ENCODE measurements at regions not wholly inside any gene's neighbourhood (a gene's known extent, or its start where the extent isn't known, plus 50 kb on each side); places are given as distances from the start of the nearest gene placed in this dataset.

DNA sequence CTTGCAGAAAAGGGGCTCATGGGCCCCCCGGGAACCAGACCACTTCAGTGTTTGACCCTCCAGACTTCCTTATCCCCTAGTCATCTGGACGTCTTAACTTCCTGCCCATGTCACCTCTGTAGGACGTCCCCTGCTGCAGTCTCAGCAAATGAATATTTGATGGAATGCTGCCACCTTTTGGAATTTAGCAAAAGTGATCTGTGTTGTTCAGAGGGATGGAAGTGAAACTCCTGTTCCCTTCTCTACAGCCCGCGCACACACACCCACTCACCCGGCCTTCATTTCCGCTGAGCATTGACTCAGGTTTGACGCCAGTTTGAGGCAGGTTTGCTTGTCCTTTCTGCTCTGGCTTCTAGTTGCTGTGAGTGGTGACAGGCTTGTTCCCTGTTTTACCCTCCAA is 507.2 kb upstream of the EEF2KMT start:
- DNase-seq (ENCODE audit: low read depth): peak; percentile 63
- no peak overlapping the region for H3K4me3 ChIP-seq (ENCODE audit: low read depth, low read length)
- TF ChIP-seq POLR2A (IDR thresholded peaks at IDR 0.05; ENCODE audit: extremely low read depth, insufficient read length): no peak
- peak; percentile 22 for TF ChIP-seq CTCF (IDR thresholded peaks at IDR 0.05; ENCODE audit: low read depth, low read length)

DNA sequence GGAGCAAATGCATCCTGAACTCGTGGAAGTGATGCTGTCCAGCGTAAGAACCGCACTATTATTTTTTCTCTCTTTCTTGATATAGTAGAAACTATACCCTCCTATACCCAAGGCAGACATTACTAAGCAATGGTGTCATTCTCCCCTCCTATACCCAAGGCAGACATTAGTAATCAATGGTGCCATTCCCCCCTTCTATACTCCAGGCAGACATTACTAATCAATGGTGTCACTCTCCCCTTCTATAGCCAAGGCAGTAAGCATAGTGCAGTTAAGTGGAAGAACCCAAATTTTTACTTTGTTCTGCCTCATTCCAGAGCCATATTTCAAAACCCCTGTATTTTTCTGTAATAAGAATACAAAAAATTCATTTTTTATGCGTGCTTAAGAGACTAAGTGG is 506.2 kb upstream of the EEF2KMT start:
- TF ChIP-seq MAX (IDR thresholded peaks at IDR 0.05; ENCODE audit: low read depth, low read length): no peak
- no peak for TF ChIP-seq POLR2A (IDR thresholded peaks at IDR 0.05; ENCODE audit: extremely low read depth, insufficient read length)
- TF ChIP-seq MYC (IDR thresholded peaks at IDR 0.05; ENCODE audit: low read depth, low read length): no peak
- TF ChIP-seq CTCF (IDR thresholded peaks at IDR 0.05; ENCODE audit: low read depth, low read length): no peak
- H3K4me3 ChIP-seq (ENCODE audit: low read depth, low read length): no peak overlapping the region

DNA sequence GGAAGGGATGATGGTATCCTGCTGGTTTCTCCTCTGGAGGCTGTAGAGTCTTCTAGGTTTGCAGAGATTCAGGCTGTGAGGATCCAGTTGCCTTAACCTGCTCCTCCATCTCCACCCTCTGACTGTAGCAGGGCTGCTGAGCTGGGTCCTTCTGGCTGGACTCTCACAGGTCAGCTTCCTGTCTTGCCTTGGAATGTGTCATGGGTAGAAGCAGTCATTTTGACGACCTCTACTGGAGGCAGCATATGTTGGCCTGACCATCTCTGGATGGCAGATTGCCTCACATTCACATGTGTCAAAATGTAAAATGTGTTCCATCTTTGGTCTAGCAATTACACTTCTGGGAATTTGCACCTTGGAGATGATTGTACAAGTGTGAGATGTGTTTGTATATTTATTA is 504.4 kb upstream of the EEF2KMT start:
- DNase-seq (ENCODE audit: low read depth): no peak
- no peak overlapping the region for H3K4me3 ChIP-seq (ENCODE audit: low read depth, low read length)
- TF ChIP-seq CTCF (IDR thresholded peaks at IDR 0.05; ENCODE audit: low read depth, low read length) (no peak), MYC (IDR thresholded peaks at IDR 0.05; ENCODE audit: low read depth, low read length) (no peak), POLR2A (IDR thresholded peaks at IDR 0.05; ENCODE audit: extremely low read depth, insufficient read length) (no peak), MAX (IDR thresholded peaks at IDR 0.05; ENCODE audit: low read depth, low read length) (no peak)

More for the DNA sequence above, 506.2 kb upstream of the EEF2KMT start:
- DNase-seq (ENCODE audit: low read depth): no peak

GRCh38 chr16:5598793-5599192 is 501.2 kb upstream of the EEF2KMT start:
- no peak overlapping the region for H3K4me3 ChIP-seq (ENCODE audit: low read depth, low read length)
- no peak for TF ChIP-seq MYC (IDR thresholded peaks at IDR 0.05; ENCODE audit: low read depth, low read length)
- no peak for TF ChIP-seq CTCF (IDR thresholded peaks at IDR 0.05; ENCODE audit: low read depth, low read length)
- TF ChIP-seq MAX (IDR thresholded peaks at IDR 0.05; ENCODE audit: low read depth, low read length): no peak
- no peak for TF ChIP-seq POLR2A (IDR thresholded peaks at IDR 0.05; ENCODE audit: extremely low read depth, insufficient read length)
- no peak for DNase-seq (ENCODE audit: low read depth)

- H3K4me3 ChIP-seq (ENCODE audit: low read depth, low read length): no peak overlapping the region
- no peak for DNase-seq (ENCODE audit: low read depth)
- TF ChIP-seq CTCF (IDR thresholded peaks at IDR 0.05; ENCODE audit: low read depth, low read length) (no peak), MAX (IDR thresholded peaks at IDR 0.05; ENCODE audit: low read depth, low read length) (no peak), POLR2A (IDR thresholded peaks at IDR 0.05; ENCODE audit: extremely low read depth, insufficient read length) (no peak), MYC (IDR thresholded peaks at IDR 0.05; ENCODE audit: low read depth, low read length) (no peak)
Observed at GRCh38 chr16:5595849-5596248, 498.3 kb upstream of the EEF2KMT start.

DNA sequence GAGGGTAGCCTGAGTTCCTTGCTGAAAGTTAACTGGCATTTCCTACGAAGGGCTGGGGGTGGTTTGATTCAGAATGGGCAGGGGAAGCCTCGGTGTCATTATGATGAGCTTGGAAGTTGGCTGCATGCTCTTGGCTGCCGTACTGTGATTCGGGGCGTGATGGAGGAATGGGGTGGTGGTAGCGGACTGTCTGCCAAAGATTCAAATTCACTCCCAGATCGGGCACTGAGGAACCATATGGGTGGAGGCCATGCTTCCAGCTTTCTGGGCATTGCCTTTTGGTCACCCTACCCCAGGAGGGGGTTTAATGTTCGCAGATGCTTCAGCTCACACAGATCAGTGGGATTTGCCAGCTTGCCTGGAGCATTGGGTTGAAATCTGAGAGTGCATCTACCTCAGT is 492.8 kb upstream of the EEF2KMT start:
- TF ChIP-seq CTCF (IDR thresholded peaks at IDR 0.05; ENCODE audit: low read depth, low read length) (no peak), MYC (IDR thresholded peaks at IDR 0.05; ENCODE audit: low read depth, low read length) (no peak), MAX (IDR thresholded peaks at IDR 0.05; ENCODE audit: low read depth, low read length) (no peak), POLR2A (IDR thresholded peaks at IDR 0.05; ENCODE audit: extremely low read depth, insufficient read length) (no peak)
- no peak for DNase-seq (ENCODE audit: low read depth)
- no peak overlapping the region for H3K4me3 ChIP-seq (ENCODE audit: low read depth, low read length)
